Chondrocyte (in vitro differentiated cells): ENCODE measurements at regions not wholly inside any gene's neighbourhood (a gene's known extent, or its start where the extent isn't known, plus 50 kb on each side); places are given as distances from the start of the nearest gene placed in this dataset.

Experiments
- DNase-seq: peaks from one replicate; pipeline ENCODE4 v3.0.0; 2021; ENCODE audit warnings: mixed read lengths, low spot score
- H3K27ac Mint-ChIP-seq: one replicate; pipeline ENCODE4 v1.8.0; 2021; ENCODE audit warnings: mild to moderate bottlenecking, moderate library complexity, mixed read lengths; ENCODE audit not compliant: unreplicated experiment
- H3K27me3 Mint-ChIP-seq: 2 replicates; pipeline ENCODE4 v1.8.0; 2021; ENCODE audit warnings: low read depth, mixed read lengths
- H3K36me3 Mint-ChIP-seq: 2 replicates; pipeline ENCODE4 v1.8.0; 2021; ENCODE audit warnings: low read depth, mixed read lengths
- H3K4me1 Mint-ChIP-seq: 2 replicates; pipeline ENCODE4 v1.8.0; 2021; ENCODE audit warnings: low read depth, mild to moderate bottlenecking, mixed read lengths
- H3K4me3 Mint-ChIP-seq: one replicate; pipeline ENCODE4 v1.8.0; 2021; ENCODE audit warnings: mild to moderate bottlenecking, moderate library complexity, mixed read lengths; ENCODE audit not compliant: unreplicated experiment
- H3K9me3 Mint-ChIP-seq: 2 replicates; pipeline ENCODE4 v1.8.0; 2021; ENCODE audit warnings: low read depth, mixed read lengths
- CTCF ChIP-seq: fragments of 200-600 bp; sonication (generic); IDR thresholded peaks from 2 replicates; pipeline ENCODE4 v1.5.0; 2021; ENCODE audit warnings: antibody characterized with exemption, mild to moderate bottlenecking, moderate library complexity

GRCh38 chr13:90246687-90247345, 1100.7 kb upstream of the MIR17HG start:
- TF ChIP-seq CTCF, result no peak
- Mint-ChIP-seq H3K27ac (peak overlapping the region; percentile 18), H3K4me1 (peaks cover 6% of the 10 kb centered on the region), H3K27me3 (no peaks in the 10 kb centered on the region), H3K36me3 (no peaks in the 10 kb centered on the region), H3K9me3 (peaks cover 3% of the 10 kb centered on the region), H3K4me3 (no peak overlapping the region)
- DNase-seq, result no peak

- Mint-ChIP-seq H3K4me1 (no peaks in the 10 kb centered on the region), H3K4me3 (no peak overlapping the region)
Observed at GRCh38 chr13:90253806-90254205, 1093.7 kb upstream of the MIR17HG start.

GRCh38 chr13:90254437-90254836, 1093.0 kb upstream of the MIR17HG start:
- H3K4me1 Mint-ChIP-seq, result no peaks in the 10 kb centered on the region

More at GRCh38 chr13:90253806-90254205, 1093.7 kb upstream of the MIR17HG start:
- Mint-ChIP-seq H3K36me3 (peaks cover 2% of the 10 kb centered on the region), H3K9me3 (peaks cover 13% of the 10 kb centered on the region), H3K27me3 (no peaks in the 10 kb centered on the region), H3K27ac (no peak overlapping the region)
- DNase-seq, result no peak
- peak; percentile 9 for TF ChIP-seq CTCF

GRCh38 chr13:90256746-90257145, 1090.7 kb upstream of the MIR17HG start:
- Mint-ChIP-seq H3K27ac (no peak overlapping the region), H3K27me3 (no peaks in the 10 kb centered on the region), H3K9me3 (peaks cover 13% of the 10 kb centered on the region), H3K4me3 (no peak overlapping the region), H3K4me1 (no peaks in the 10 kb centered on the region), H3K36me3 (peaks cover 2% of the 10 kb centered on the region)
- TF ChIP-seq CTCF, result no peak
- DNase-seq, result no peak

More at GRCh38 chr13:90254437-90254836, 1093.0 kb upstream of the MIR17HG start:
- peaks cover 13% of the 10 kb centered on the region for H3K9me3 Mint-ChIP-seq
- H3K27ac Mint-ChIP-seq, result no peak overlapping the region
- no peak for TF ChIP-seq CTCF
- H3K4me3 Mint-ChIP-seq, result no peak overlapping the region
- DNase-seq, result no peak
- H3K36me3 Mint-ChIP-seq, result peaks cover 2% of the 10 kb centered on the region
- H3K27me3 Mint-ChIP-seq, result no peaks in the 10 kb centered on the region

GRCh38 chr13:90258129-90258528, 1089.4 kb upstream of the MIR17HG start:
- no peak for DNase-seq
- H3K27ac Mint-ChIP-seq, result no peak overlapping the region
- peaks cover 3% of the 10 kb centered on the region for H3K9me3 Mint-ChIP-seq
- no peaks in the 10 kb centered on the region for H3K4me1 Mint-ChIP-seq
- H3K36me3 Mint-ChIP-seq, result no peaks in the 10 kb centered on the region
- no peaks in the 10 kb centered on the region for H3K27me3 Mint-ChIP-seq
- TF ChIP-seq CTCF, result no peak
- no peak overlapping the region for H3K4me3 Mint-ChIP-seq
